Suppressor macrophage (primary cell): ENCODE measurements at regions not wholly inside any gene's neighbourhood (a gene's known extent, or its start where the extent isn't known, plus 50 kb on each side); places are given as distances from the start of the nearest gene placed in this dataset.
"Not testable (repeated sequence)": the region's sequence is repeated elsewhere in the genome, so short reads cannot be mapped to it uniquely, and the experiment has no call there.

Experiments used
- DNase-seq, 4 experiments: peaks; one replicate each; pipeline ENCODE4 v3.0.0-alpha.2; 2020 to 2022

DNA sequence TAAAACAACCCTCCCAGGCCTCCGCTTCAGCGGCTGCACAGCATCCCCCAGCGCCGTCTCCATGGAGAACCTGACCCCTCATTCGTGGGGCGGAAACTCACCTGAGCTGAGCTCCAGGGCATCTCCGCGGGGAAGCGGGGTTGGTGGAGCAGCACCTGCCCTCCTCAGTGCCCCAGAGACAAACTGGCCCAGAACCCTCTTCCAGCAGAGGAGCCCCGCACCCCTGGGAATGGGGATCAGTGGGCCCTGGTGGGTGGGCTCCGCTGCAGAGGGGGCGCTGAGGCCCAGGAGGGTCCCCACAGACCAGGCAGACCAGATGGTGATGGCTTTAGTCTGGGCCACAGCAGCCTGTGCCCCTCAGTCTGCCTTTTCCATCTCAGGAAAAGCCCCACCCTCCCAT lies 261.2 kb downstream of the ADGRD1 start:
- DNase-seq = not testable (repeated sequence)

DNA sequence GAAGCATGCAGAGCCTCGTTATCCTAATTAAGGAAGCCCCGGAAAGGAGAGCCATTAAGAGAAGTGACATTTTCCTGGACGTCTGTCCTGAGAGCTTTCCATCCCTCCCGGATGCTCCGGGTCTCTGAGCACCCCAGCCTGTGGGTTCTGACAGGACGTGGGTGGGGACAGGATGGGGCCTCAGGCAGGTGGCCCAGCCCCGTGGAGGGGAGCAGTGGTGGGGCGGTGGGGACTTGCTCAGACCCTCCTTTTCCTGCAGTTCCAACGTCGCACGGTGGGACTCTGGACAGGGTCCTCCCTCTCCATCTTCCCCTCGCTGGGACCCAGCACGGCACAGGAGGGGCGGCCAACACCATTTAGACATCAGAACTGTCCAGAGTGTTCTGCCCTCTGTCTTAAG lies 262.9 kb downstream of the ADGRD1 start:
- DNase-seq = not testable (repeated sequence)

DNA sequence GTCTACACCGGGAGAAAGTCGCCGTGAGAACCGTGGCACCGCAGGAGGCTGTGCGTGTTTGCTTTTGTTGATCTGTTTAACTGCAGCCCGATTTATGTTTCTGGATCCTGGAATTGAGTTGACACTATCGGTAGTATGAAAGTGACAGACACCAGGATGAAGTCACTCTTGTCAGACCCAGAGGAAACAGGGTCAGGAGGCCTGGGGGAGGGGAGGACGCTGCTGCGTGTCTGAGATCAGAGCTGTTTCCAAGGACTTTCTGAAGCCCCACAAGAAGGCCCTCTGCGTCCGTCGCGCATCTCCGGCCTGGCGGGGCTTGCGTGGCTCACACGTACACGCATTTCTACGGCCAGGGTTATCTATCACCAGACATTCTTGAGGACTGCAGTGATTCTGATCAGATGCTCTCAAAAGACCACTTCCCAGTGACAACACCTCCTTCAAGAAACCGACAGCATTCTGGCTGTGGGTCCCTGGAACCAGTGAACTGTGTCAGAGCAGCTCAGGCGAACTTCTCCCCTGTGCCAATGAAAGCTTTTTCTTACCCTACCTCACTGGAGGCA lies 263.4 kb downstream of the ADGRD1 start:
- no peak for DNase-seq

DNA sequence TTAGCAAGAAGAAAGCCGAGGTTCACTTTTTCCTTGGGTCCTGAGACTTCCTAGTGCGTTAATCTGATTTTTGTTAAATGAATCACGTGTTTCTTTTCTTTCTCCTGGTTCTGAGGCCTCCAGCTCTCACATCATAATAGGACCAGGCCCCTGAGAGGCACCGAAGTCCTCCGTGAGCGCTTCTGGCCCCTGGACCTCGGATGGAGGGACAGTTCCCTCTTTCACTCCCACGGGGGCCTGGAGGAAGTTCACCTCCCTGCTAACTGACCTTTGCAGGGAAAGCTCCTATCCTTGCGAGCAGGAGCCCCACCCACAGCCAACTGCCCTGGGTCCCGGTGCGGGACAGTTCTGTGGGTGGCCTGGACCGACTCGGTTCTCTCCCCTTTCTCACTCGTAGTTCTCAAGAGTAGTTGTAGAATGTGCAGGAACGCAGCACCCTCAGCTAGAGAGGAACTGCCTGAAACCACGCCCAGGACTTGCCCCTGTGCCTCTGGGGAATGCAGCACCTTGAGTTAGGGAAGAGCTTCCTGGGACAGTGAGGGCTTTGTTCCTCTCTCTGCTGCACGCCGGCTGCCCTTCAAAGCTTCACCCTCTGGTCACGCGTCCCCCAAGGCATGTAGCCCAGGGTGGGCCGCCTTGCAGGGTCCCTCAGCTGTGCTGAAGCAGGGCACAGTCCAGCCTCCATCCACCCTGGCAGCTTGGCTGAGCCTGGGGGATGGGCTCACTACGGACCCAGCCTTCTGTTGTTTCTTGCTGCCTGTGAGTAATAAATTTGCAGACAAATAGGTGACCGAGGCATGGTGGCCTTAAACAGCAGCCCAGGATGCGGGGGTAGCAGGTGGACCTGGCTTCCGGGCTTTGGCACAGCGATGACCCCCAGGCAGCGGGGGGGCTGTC lies 264.6 kb downstream of the ADGRD1 start:
- DNase-seq = peak in 3 of 4 experiments; percentile 12 to 36 (median 17)

DNA sequence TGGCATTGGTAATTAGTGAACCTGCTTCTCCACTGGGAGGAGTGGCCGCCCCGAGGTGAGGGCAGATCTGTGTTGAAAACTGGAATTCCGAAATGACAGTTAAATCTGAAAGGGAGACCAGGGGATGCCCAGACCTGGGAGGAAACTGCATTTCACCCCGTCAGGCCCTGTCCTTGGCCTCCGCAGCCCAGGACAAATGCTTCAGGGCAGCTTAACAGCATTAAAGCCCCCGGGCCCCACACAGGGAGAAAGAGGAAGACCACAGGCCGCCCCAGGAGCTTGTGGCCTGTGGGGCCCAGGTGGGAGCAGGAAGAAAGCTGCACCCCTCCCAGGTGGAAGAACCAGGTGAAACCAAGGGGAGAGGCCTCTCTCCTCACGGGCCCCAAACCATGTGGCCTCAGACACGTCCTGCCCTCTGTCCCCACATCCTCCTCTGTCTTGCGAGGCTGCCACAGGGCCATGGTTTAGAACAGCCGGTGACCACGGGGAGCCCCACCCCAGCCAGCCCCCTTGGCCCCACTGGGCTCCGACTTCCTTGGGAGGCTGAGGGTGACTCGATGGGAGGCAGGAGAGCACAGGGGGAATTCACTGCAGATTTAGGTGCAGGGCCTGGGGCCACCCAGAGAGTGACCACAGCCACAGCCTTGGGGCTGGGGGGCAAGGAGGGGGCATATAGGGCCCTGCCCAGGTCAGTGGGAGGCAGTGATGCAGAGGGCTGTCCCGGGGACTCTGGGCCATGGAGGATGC lies 265.4 kb downstream of the ADGRD1 start:
- DNase-seq = no peak

DNA sequence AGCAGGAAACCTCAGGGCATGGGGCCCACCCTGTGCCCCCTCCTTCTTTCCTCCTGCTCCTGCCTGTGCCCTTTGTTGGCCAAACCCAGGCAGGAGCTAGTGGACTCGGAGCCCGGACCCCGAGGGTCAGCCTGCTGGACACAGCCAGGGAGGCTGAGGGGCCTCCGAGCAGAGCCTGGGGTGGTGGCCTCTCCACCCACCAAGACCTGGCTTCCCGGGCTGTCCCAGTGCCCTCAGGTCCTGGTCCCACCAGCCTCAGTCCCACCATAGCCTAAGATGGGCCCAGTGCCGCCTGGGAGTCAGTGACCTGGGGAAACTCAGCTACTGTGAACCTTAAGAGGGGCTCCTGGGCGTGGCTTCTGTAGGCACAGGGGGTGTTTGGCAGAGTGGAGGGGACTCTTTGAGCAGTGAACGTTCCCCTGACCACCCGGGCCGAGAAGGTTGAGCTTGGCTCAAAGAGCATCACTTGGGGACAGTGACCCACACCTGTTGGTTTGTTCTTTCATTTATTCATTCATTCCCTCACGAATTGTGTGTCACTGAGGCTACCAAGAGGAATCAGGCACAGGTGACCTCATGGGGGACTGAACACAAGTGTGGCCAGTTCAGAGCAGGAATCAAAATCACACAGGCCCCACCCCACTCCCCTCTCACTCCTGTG lies 266.1 kb downstream of the ADGRD1 start:
- DNase-seq = no peak

DNA sequence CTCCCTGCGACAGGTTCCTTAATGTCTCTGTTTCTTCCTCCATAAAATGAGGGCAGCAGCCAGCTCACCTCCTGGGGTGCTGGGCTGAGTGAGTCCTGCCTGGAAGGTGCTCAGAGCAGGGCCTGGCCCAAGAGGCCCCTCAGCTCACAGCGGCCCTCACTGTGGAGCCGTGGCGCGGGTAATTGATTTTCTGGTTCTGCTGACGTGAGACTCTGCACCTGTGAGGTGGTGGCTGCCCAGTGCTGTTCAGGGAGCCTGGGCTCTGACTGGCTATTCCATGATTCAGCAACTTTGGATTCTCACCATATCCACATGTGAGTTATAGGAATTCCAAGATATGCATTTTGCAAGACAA lies 266.6 kb downstream of the ADGRD1 start:
- no peak for DNase-seq

DNA sequence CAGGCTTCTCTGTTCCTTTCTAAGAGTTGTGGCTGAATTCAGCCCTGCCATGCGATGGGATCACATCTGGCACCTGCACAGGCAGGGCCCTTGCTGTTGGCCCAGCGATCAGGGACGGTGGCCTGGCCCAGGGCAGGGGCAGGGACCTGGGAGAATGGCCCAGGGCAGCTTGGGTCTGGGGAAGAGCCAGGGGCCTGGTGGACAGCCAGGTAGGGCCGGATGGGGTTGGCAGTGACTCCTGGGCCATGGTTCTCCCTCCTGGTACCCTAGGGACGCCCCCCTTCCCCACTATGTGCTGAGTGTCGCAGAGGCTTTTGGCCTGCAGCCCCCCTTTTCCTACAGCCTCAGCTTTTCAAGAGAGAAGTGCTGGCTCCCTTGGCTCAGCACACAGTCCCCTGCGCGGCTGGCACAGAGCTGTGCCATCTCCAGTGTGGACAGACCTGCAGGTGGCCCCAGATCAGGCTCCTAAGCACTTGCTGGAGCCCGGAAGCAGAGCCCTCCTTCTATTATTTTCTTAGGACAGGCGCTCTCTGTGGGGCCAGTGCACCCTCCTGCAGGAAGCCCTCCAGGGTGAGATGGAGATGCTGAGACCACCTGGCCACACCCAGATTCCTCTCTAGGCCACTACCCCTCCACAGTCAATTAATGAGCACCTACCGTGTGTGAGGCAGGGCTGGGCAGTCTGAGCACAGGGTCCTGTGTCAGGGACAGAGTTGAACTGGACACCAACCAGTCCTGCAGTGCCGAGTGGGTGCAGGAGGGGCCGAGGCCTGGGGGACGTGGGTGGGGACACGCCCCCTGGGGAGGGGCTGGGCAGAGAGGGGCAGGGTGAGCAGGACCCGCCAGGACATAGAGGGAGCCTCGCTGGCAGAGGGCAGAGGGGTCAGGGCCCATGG lies 267.6 kb downstream of the ADGRD1 start:
- DNase-seq = no peak

DNA sequence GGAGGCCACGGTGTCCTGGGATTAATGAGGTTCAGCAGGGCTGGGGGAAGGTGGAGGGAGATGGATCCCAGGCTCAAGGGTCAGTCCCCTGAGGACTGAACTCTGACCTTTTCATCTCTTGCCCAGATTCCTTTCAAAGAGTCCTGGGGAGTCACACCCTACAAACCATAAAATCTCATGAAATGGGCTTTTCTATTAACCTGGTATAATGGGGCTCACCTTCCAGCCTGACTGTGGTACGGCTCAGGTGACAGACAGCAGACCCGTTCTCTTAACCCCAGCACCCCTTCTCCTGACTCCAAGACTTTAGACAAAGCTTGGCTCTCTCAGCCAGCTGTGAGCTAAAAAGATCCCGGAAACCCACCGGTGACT lies 268.2 kb downstream of the ADGRD1 start:
- DNase-seq = no peak

DNA sequence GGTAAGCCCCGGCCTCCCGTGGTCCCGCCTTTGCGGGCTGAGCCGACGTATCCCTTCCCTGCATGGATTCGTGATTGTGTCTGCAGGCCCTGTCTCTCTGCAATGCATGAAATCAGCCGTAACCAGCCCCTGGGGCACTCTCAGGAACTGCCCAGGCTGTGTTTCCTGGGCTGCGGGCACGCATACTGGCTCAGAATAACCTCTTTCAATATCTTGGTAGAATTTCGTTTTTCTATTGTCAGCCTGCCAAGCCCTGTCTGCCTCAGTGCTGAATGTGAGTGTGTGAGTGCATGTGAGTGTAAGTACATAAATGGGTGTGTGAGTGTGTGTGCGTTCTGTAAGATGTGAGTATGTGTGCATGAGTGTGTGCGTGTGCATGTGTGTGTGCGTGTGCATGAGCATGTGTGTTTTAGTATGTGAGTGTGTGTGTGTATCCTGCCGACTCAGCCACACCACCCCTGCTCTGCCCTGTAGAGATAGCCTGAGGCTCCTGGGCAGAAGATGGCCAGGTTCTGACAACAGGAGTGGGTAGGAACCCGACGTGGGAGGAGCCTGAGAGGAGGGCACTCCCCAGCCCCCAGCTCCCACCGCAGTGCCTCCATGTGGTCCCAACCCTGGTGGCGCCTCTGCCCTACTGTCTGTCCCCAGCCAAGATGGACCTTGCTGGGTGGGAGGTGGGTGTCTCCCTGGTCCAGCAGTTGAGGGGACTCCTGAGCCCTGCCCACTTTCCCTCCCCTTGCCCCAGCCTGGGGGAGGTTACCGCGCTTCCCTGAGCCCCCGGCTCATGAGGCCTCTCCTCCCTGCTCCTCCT lies 268.8 kb downstream of the ADGRD1 start:
- peak in 2 of 4 experiments; percentile 19 to 24 for DNase-seq

DNA sequence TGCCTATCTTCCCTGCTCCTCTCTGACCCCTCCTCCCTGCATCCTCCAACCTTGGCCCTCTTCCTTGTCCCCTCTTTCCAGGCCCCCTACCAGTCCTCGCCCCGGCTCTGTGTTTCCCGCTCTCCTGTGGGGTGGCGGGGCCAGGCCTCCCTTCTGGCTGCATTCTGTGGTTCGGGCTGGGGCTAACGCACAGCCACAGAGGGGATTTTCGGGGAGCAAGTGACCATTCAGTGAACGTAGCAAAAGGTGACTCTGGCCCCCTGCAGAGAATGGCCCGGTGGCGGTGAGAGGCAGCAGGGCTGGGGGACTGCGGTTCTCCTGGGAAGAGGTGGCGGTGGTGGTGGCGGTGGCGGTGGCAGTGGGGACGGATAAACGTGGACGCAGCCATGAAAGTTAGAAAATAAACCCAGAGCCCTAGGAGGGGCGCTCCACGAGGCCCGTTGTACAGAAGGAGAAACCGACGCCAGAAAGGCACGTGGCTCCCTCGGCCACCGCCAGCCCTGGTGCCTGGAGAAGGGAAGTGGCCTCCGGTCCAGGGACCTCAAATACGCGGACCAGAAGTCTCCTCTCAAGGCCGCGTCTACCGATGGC lies 269.6 kb downstream of the ADGRD1 start:
- no peak for DNase-seq

DNA sequence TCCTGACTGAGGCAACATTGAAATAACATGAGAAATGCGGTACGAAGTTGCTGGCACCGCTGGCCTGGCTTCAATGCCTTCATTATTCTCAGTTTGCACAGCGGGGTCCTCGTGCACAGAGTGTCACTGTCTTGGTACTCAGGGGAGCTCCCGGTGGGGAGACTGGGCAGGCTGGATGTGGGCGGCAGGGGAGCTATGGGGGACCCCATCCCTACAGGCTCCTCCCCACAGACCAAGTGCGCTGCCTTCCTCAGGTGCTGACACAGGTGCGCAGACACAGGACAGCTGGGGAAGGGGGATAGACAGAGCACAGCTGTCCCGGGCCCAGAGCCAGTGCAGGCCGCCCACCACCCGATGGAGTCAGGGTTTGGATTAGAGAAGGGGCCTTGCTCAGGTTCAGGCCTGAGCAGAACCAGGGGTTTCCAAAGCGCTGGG lies 270.1 kb downstream of the ADGRD1 start:
- no peak for DNase-seq

DNA sequence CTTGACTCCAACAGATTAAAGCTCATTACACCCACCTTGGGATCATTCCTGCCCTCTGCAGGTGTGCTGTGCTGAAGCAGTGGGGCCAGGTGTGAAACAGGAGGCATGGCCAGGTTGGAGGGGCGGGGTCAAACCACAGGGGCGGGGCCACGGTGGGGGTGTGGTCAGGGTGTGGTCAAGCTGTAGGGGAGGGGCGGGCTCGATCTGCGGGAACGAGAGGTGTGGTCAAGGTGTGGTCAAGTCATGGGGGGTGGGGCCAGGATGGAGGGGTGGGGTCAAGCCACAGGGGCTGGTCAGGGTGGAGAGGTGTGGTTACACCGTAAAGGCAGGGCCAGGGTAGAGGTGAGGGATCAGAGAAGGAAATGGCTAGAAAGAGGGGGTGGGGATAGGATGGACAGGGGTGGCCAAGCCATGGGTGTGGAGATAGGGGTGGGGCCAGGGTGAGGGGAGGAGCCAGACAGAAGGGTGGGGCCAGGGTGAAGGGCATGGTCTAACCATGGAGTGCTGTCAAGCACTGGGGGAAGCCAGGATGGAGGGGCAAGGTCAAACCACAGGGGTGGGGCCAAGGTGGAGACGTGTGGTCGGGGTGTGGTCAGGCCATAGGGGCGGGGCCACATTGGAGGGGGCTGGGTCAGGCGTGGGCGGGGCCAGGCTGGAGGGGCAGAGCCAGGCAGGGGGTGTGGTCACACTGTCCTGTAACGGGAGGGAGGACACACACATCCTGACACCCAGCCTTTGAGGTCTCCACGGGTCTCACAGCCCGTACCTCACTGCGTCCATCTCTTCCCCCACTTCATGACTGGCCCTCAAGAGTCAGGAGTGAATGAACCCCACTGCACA lies 270.7 kb downstream of the ADGRD1 start:
- not testable (repeated sequence) for DNase-seq

DNA sequence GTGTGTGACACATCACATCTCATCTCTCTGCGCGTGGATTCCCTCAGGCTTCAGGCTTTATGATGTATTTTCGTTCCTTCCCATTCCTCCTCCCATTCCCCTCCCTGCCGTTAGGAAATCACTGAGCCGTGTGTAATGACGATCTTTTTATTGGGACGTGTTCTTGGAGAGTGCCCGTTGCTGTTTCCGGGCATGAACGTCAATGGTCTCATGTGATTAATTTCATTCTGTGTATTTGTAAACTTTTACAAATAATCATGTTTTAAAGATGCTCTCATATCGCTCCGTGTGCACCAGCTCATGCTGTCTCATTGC lies 271.3 kb downstream of the ADGRD1 start:
- DNase-seq = not testable (repeated sequence)

DNA sequence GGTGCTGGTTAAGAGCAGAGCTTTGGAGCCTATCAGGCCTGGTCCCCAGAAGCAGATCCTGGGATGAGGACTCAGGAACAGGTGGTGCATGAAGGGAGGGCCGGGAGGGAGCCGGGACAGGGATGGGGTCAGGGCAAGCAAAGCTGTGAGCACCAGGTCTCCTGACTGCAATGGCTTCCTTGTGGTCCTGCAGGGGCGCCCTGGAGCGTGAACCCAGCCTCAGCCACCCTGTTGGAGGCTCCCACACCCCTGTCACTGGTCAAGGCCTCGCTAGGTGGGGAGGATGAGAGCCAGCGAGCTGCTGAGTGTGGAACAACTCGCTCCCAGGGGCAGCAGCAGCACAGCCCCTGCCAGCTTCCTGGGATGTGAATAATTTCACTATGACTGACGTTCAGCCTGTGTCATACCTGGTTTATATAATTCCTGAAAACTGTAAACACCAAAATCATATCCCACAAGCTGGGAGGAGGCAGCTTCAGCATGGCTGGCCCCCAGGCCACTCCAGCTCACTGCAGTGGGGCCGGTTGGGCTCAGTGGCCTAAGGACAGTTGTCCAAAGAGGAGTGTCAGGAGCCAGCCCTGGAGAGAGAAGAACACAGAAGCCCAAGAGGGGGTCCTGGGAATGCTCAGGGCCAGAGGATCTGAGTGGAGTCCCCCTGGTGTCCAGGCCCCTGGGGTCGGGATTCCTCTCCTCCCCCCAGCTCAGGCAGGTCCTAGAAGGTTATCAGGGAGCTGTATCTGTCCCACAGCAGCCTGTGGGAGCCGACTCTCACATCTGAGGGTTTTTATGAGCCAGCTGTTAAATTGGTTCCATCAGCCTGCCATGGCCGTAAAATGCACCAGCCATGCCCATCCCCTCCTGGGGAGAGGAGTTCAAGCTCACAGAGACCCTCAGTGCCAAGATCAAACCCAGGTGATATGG lies 272.9 kb downstream of the ADGRD1 start:
- DNase-seq = no peak

DNA sequence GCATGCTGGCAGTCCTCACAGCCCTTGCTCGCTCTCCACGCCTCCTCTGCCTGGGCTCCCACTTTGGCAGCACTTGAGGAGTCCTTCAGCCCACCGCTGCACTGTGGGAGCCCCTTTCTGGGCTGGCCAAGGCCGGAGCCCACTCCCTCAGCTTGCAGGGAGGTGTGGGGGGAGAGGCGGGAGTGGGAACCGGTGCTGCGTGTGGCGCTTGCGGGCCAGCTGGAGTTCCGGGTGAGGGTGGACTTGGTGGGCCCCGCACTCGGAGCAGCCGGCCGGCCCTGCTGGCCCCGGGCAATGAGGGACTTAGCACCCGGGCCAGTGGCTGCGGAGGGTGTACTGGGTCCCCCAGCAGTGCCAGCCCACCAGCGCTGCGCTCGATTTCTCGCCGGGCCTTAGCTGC lies 273.9 kb downstream of the ADGRD1 start:
- DNase-seq = not testable (repeated sequence)

DNA sequence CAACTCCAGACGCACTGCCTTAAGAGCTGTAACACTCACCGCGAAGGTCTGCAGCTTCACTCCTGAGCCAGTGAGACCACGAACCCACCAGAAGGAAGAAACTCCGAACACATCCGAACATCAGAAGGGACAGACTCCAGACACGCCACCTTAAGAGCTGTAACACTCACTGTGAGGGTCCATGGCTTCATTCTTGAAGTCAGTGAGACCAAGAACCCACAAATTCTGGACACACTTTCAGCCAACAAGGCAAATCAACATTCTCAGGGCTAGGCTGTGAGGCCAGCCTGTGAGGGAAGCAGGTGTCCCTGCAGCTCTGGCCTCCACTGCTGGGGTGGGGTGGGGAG lies 275.3 kb downstream of the ADGRD1 start:
- DNase-seq = not testable (repeated sequence)

DNA sequence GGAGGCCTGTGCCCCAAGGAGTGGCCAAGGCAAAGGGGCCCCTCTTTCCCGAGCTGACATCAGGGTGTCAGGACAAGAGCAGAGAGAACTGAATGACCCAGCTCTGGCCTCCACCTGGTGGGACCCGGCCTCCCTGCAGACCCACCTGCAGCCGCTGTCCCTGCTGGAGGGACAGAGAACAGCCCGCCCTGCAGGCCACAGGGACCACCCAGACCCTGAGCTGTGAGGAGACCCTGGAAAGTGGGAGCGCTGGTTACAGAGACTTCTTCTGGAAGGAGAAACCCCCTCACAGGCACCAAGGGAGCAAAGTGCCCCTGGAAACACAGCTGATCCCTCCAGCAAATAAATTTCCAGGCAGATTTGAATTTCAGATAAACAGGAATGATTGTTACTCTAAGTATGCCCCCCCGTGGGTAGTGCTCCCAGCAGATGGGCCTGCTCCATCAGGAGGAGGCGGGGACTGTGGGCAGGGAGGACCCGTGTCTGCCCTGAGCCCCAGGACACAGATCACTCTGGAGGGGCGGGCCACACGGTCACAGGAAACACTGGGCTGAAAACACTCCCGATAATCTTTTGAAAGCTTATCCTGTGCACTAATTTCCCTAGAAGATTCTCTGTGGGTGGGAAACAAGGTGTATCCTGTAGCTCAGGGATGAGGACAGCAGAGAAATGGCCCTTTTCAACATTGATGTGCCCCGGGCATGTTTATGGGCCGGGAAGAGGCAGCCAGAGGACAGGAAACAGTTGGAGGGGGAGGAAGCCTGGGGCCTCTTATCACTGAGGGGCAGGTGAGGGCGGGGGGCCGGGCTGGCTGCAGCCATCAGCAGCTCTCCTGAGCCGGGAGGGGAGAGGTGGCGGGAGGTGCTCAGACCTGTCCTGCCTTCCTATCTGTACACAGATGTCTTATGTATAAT lies 276.0 kb downstream of the ADGRD1 start:
- DNase-seq = no peak
